Astrocyte of the spinal cord (primary cell): ENCODE measurements at regions not wholly inside any gene's neighbourhood (a gene's known extent, or its start where the extent isn't known, plus 50 kb on each side); places are given as distances from the start of the nearest gene placed in this dataset.

ENCODE experiments used
- DNase-seq: peaks from one replicate; pipeline ENCODE4 v3.0.0; 2011; ENCODE audit warnings: low read depth, low spot score
- H3K4me3 ChIP-seq: 2 replicates; pipeline ENCODE4 v1.5.1; 2011; ENCODE audit warnings: low read depth, mild to moderate bottlenecking, low read length, moderate library complexity
- CTCF ChIP-seq: IDR thresholded peaks from 2 replicates; pipeline ENCODE4 v1.5.1; 2012; ENCODE audit warnings: low read depth, mild to moderate bottlenecking, low read length, inconsistent platforms
- in situ Hi-C: cut with HindIII; loops from 2 replicates; pipeline ENCODE4 v1.10.0; 2017; ENCODE audit warnings: low sequenced_read_pairs

DNA sequence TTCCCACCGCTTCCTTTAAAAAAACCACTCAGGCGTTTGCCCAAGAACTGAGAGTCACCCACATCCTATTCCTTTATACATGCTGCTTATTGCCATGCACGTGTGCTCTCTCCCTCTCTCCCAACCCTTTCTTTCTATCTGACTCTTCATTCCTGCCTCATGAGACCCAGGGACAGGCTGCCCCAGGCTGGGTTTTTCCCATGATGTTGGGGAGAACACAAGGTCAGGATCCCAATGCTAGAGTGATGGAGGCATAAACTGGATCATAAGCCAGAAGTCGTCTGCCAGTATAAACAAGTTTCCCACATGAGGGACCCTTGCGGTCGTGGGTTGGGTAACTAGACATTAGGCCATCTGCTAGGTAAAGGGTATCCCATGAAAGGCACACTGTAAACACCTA, 64.9 kb downstream of the CD2 start:
- in situ Hi-C loops = no loop called here
- H3K4me3 ChIP-seq = no peak overlapping the region
- peak; percentile 29 for DNase-seq
- TF ChIP-seq CTCF = no peak

DNA sequence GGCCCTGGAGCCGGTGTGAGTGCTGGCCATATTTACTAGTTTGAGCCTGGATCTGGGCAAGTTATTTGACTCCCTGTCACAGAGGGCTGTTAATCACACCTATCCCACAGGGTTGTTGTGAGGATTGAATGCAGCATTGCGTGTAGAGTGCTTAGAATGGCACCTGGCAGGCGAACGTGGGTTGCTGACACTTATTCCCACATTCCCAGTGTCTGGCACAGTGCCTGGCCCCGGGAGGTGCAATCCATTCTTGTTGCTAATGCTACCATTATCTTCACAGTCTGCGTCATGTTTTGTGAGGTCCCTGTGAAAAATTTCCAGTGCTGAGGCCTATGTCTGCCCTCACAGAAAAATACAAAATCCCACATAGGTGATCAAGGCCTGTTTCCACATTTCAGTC, 66.1 kb downstream of the CD2 start:
- no peak for TF ChIP-seq CTCF
- no peak overlapping the region for H3K4me3 ChIP-seq
- in situ Hi-C loops = no loop called here
- peak; percentile 97 for DNase-seq

GRCh38 chr1:116821763-116822162, 67.5 kb downstream of the CD2 start:
- no peak for DNase-seq
- no peak for TF ChIP-seq CTCF
- in situ Hi-C loops = no loop called here
- H3K4me3 ChIP-seq = no peak overlapping the region

- DNase-seq = no peak
- in situ Hi-C loops = no loop called here
- TF ChIP-seq CTCF = no peak
- H3K4me3 ChIP-seq = no peak overlapping the region
These were observed 70.5 kb downstream of the CD2 start for GRCh38 chr1:116824631-116825206.

DNA sequence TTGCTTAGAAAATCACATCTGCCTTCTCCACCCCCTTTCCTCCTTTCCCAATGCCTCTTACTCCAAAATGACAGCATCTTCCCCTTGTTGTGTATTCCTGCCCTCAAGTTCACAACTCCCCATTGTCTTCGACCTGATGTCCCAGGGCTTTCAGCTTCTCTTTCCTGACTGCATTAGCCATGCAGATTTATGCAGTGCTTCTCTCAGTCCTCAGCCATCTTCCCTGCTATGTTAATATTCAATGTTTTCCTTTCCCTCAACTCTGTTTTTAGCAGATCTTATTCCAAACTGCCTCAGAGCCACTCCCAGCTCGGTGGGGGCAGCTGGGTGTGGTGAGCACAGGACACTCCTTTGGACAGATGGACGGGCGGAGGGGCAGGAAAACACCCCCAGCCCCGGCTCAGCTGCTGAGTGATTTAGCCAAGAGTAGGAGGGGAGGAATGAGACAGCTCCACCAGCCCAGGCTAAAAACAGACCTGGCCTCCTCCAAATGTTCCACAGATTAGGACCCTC, 71.0 kb downstream of the CD2 start:
- H3K4me3 ChIP-seq = no peak overlapping the region
- DNase-seq = no peak
- in situ Hi-C loops = no loop called here
- no peak for TF ChIP-seq CTCF

DNA sequence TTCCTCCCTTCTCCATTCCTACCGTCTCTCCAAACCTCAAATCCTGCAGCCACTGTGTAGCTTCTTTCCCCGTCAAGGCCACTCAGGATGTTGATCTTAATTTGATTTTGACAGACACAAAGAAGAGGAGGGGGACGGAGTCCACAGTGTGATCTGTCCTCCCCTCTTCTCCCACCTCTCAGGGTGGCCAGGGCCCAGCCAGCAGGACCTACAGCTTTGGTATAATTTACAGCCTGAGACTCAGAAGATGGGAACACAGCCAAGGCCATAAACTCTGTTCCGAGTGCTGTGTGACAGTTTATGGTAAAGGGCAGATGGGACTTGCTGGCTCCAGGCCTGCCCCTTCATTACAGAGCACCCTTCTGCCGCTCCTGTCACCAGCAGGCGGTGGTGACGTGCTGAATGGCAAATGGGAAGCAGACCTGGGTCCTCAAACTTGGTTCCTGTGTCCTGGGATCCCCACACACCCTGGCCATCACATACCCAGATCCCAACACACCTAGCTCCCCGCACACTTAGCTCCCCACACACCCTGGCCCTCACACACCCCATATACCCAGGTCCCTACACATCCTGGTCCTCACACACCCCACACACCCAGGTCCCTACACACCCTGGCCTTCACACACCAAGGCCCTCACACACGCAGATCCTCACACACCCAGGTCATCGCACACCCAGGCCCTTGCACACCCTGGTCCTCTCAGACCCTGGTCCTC, 71.6 kb downstream of the CD2 start:
- in situ Hi-C loops = no loop called here
- DNase-seq = no peak
- no peak overlapping the region for H3K4me3 ChIP-seq
- no peak for TF ChIP-seq CTCF
